WTC11 (cell line): ENCODE measurements at regions not wholly inside any gene's neighbourhood (a gene's known extent, or its start where the extent isn't known, plus 50 kb on each side); places are given as distances from the start of the nearest gene placed in this dataset.

Experiments
- ATAC-seq: fragments of 200-7000 bp; cut with Tn5 transposase; 2 replicates; pipeline ENCODE4 v1.10.0; 2021; ENCODE audit warnings: mild to moderate bottlenecking, moderate library complexity
- CTCF ChIA-PET: fragments of 300-600 bp; sonication (Branson Sonifier 250); formaldehyde crosslinking; loops from one replicate; lab custom pipeline; 2021; ENCODE audit warnings: antibody characterized with exemption; lab: Charles Lee
- POLR2A ChIA-PET: fragments of 350-600 bp; sonication (Branson Sonifier 250); formaldehyde crosslinking; loops from one replicate; lab custom pipeline; 2021; ENCODE audit warnings: antibody characterized with exemption; lab: Charles Lee
- DNase-seq: peaks from one replicate; pipeline ENCODE4 v3.0.0; 2021; ENCODE audit warnings: low spot score
- H3K27ac Mint-ChIP-seq: 2 replicates; pipeline ENCODE4 v1.8.0; 2021; ENCODE audit warnings: mixed read lengths
- H3K27me3 Mint-ChIP-seq: 2 replicates; pipeline ENCODE4 v1.8.0; 2021; ENCODE audit warnings: low read depth, mild to moderate bottlenecking, moderate library complexity, mixed read lengths
- H3K36me3 Mint-ChIP-seq: 2 replicates; pipeline ENCODE4 v1.8.0; 2021; ENCODE audit warnings: mixed read lengths
- H3K4me1 Mint-ChIP-seq: 2 replicates; pipeline ENCODE4 v1.8.0; 2022; ENCODE audit warnings: mixed read lengths
- H3K4me3 Mint-ChIP-seq: 2 replicates; pipeline ENCODE4 v1.8.0; 2021; ENCODE audit warnings: mild to moderate bottlenecking, moderate library complexity, mixed read lengths
- H3K9me3 Mint-ChIP-seq: 2 replicates; pipeline ENCODE4 v1.8.0; 2021; ENCODE audit warnings: mixed read lengths
- CDX4 ChIP-seq: fragments of 250-450 bp; sonication (Bioruptor Pico); IDR thresholded peaks from 2 replicates; pipeline ENCODE4 v1.9.0; 2021; ENCODE audit warnings: moderate library complexity, mild to moderate bottlenecking, inconsistent platforms, borderline replicate concordance
- CREB1 ChIP-seq: sonication (generic); formaldehyde crosslinking; IDR thresholded peaks from 2 replicates; pipeline ENCODE4 v1.8.0; 2023; ENCODE audit warnings: mild to moderate bottlenecking, missing genetic modification reagents
- CTCF ChIP-seq: fragments of 200-600 bp; IDR thresholded peaks from 2 replicates; pipeline ENCODE4 v1.8.0; 2022; ENCODE audit warnings: antibody characterized with exemption
- ERG ChIP-seq: fragments of 250-450 bp; sonication (Bioruptor Pico); IDR thresholded peaks from 2 replicates; pipeline ENCODE4 v1.8.0; 2021; ENCODE audit warnings: mild to moderate bottlenecking
- FOXJ3 ChIP-seq: sonication (generic); formaldehyde crosslinking; IDR thresholded peaks from 2 replicates; pipeline ENCODE4 v1.9.0; 2021; ENCODE audit warnings: missing genetic modification reagents, mild to moderate bottlenecking, borderline replicate concordance
- FOXP4 ChIP-seq: sonication (generic); formaldehyde crosslinking; IDR thresholded peaks from 2 replicates; pipeline ENCODE4 v1.8.0; 2022; ENCODE audit warnings: mild to moderate bottlenecking, missing genetic modification reagents
- GRHL2 ChIP-seq: fragments of 250-450 bp; sonication (Bioruptor Pico); IDR thresholded peaks from 2 replicates; pipeline ENCODE4 v1.8.0; 2022; ENCODE audit warnings: mild to moderate bottlenecking, moderate library complexity; ENCODE audit not compliant: insufficient replicate concordance, severe bottlenecking
- HMGXB4 ChIP-seq: sonication (generic); formaldehyde crosslinking; IDR thresholded peaks from 2 replicates; pipeline ENCODE4 v1.8.1; 2023; ENCODE audit warnings: mild to moderate bottlenecking, moderate library complexity, missing genetic modification reagents
- JAZF1 ChIP-seq: fragments of 250-450 bp; sonication (Bioruptor Pico); IDR thresholded peaks from 2 replicates; pipeline ENCODE4 v1.9.0; 2021; ENCODE audit warnings: moderate library complexity, mild to moderate bottlenecking, inconsistent platforms
- MXD4 ChIP-seq: fragments of 250-450 bp; sonication (Bioruptor Pico); IDR thresholded peaks from 2 replicates; pipeline ENCODE4 v1.8.0; 2021; ENCODE audit warnings: mild to moderate bottlenecking, moderate library complexity, borderline replicate concordance
- NR2C2 ChIP-seq: sonication (generic); formaldehyde crosslinking; IDR thresholded peaks from 2 replicates; pipeline ENCODE4 v1.8.0; 2022; ENCODE audit warnings: mild to moderate bottlenecking, missing genetic modification reagents
- SP1 ChIP-seq: sonication (generic); formaldehyde crosslinking; conservative IDR thresholded peaks from 2 replicates; pipeline ENCODE4 v1.8.1; 2022; ENCODE audit warnings: missing genetic modification reagents
- STAT6 ChIP-seq: sonication (generic); formaldehyde crosslinking; conservative IDR thresholded peaks from 2 replicates; pipeline ENCODE4 v1.8.1; 2023; ENCODE audit warnings: mild to moderate bottlenecking, low read depth, missing genetic modification reagents, moderate library complexity
- USF1 ChIP-seq: sonication (generic); formaldehyde crosslinking; IDR thresholded peaks from 2 replicates; pipeline ENCODE4 v1.8.0; 2022; ENCODE audit warnings: mild to moderate bottlenecking, missing genetic modification reagents
- ZNF121 ChIP-seq: sonication (generic); formaldehyde crosslinking; IDR thresholded peaks from 2 replicates; pipeline ENCODE4 v1.8.0; 2023; ENCODE audit warnings: missing genetic modification reagents
- ZNF232 ChIP-seq: sonication (generic); formaldehyde crosslinking; IDR thresholded peaks from 2 replicates; pipeline ENCODE4 v1.8.0; 2022; ENCODE audit warnings: mild to moderate bottlenecking, missing genetic modification reagents
- ZNF423 ChIP-seq: fragments of 250-450 bp; sonication (Bioruptor Pico); IDR thresholded peaks from 2 replicates; pipeline ENCODE4 v2.1.2; 2022; ENCODE audit warnings: mild to moderate bottlenecking, moderate library complexity
- ZSCAN18 ChIP-seq: fragments of 250-450 bp; sonication (Bioruptor Pico); IDR thresholded peaks from 2 replicates; pipeline ENCODE4 v2.1.2; 2022; ENCODE audit warnings: mild to moderate bottlenecking, moderate library complexity

- Mint-ChIP-seq H3K4me3 (no peak overlapping the region), H3K4me1 (no peaks in the 10 kb centered on the region), H3K27ac (no peak overlapping the region), H3K9me3 (peaks cover 21% of the 10 kb centered on the region), H3K27me3 (no peaks in the 10 kb centered on the region)
- CTCF ChIA-PET = interaction anchor here (0.5 to 1.1 kb wide), 3 partner anchors 45 to 386 kb away, joined by 3 read pairs; no protein-coding TSS in a partner anchor
- DNase-seq = no peak
- no peak; the same call in 1 of the 2 replicates for ATAC-seq
- POLR2A ChIA-PET = interaction anchor here (0.6 kb wide), 1 partner anchor 382 kb away, joined by 4 read pairs; no protein-coding TSS in a partner anchor
- no peak for TF ChIP-seq CREB1 (CRISPR knock-in tag)
- no peak for TF ChIP-seq SP1
- no peak for TF ChIP-seq ZSCAN18 (CRISPR knock-in tag)
- TF ChIP-seq CTCF = no peak
- no peak for TF ChIP-seq JAZF1 (CRISPR knock-in tag)
- TF ChIP-seq USF1 = no peak
- no peak for TF ChIP-seq NR2C2 (CRISPR knock-in tag)
- no peak for TF ChIP-seq ZNF232 (CRISPR knock-in tag)
- TF ChIP-seq ZNF423 (CRISPR knock-in tag) = no peak
- TF ChIP-seq HMGXB4 (CRISPR knock-in tag) = no peak
- no peak for TF ChIP-seq FOXP4
- no peak for TF ChIP-seq FOXJ3 (CRISPR knock-in tag)
- no peak for TF ChIP-seq STAT6
- TF ChIP-seq, all 79 proteins: peak for 0
- H3K36me3 Mint-ChIP-seq = no peaks in the 10 kb centered on the region; the same call in 1 of the 2 replicates
Measured at GRCh38 chr13:39226359-39226758, 188.1 kb downstream of the NHLRC3 start.

GRCh38 chr13:39232401-39232980 is 194.2 kb downstream of the NHLRC3 start:
- H3K9me3 Mint-ChIP-seq = no peaks in the 10 kb centered on the region
- no peaks in the 10 kb centered on the region for H3K36me3 Mint-ChIP-seq
- POLR2A ChIA-PET = no interaction called here
- H3K4me3 Mint-ChIP-seq = no peak overlapping the region
- no peak for ATAC-seq
- no peak overlapping the region for H3K27ac Mint-ChIP-seq
- no peak for DNase-seq
- peaks cover 3% of the 10 kb centered on the region; the same call in 1 of the 2 replicates for H3K4me1 Mint-ChIP-seq
- H3K27me3 Mint-ChIP-seq = no peaks in the 10 kb centered on the region
- CTCF ChIA-PET = interaction anchor here (0.8 kb wide), 1 partner anchor 384 kb away, joined by 4 read pairs; no protein-coding TSS in a partner anchor
- TF ChIP-seq CDX4 (CRISPR knock-in tag) (no peak), MXD4 (CRISPR knock-in tag) (no peak), HMGXB4 (CRISPR knock-in tag) (no peak), GRHL2 (CRISPR knock-in tag) (no peak), ZNF121 (CRISPR knock-in tag) (no peak), ERG (CRISPR knock-in tag) (no peak)
